ENCODE measurements at regions not wholly inside any gene's neighbourhood (a gene's known extent, or its start where the extent isn't known, plus 50 kb on each side); places are given as distances from the start of the nearest gene placed in this dataset.

- no peak overlapping the region for H3K4me3 ChIP-seq
- no peaks in the 10 kb centered on the region for H3K27me3 ChIP-seq
- Mint-ChIP-seq H3K27me3 (ENCODE audit: insufficient read depth, low read depth) (peaks cover 5% of the 10 kb centered on the region), H3K4me1 (peaks cover 10% of the 10 kb centered on the region), H3K4me3 (no peak overlapping the region), H3K9me3 (no peaks in the 10 kb centered on the region), H3K36me3 (no peaks in the 10 kb centered on the region), H3K27ac (no peak overlapping the region)
- H3K9me3 ChIP-seq (ENCODE audit: low read depth): no peaks in the 10 kb centered on the region
- H2AFZ ChIP-seq (replicated peaks): no peak overlapping the region
- no peaks in the 10 kb centered on the region for H4K20me1 ChIP-seq (ENCODE audit: low read depth)
- H3K36me3 ChIP-seq: no peaks in the 10 kb centered on the region
- DNase-seq (ENCODE audit: low spot score): no peak
- H3K4me1 ChIP-seq: no peaks in the 10 kb centered on the region
- no peak overlapping the region for H3K4me2 ChIP-seq
- H3K79me2 ChIP-seq (ENCODE audit: low read depth): no peaks in the 10 kb centered on the region
- H3K9ac ChIP-seq: no peak overlapping the region
- H3F3A ChIP-seq (ENCODE audit: low read depth): no peaks in the 10 kb centered on the region
- no peak for TF ChIP-seq CTCF (IDR thresholded peaks at IDR 0.05)
- TF ChIP-seq EZH2phosphoT487 (IDR thresholded peaks at IDR 0.05): no peak
- TF ChIP-seq EZH2 (IDR thresholded peaks at IDR 0.05): no peak
- no peak overlapping the region for H3K27ac ChIP-seq
Measured at GRCh38 chrX:151825925-151826485, 86.7 kb upstream of the MAGEA4 start.

GRCh38 chrX:151828439-151829080, 84.1 kb upstream of the MAGEA4 start:
- Mint-ChIP-seq H3K9me3 (no peaks in the 10 kb centered on the region), H3K4me3 (no peak overlapping the region), H3K36me3 (no peaks in the 10 kb centered on the region), H3K27ac (no peak overlapping the region), H3K27me3 (ENCODE audit: insufficient read depth, low read depth) (peaks cover 5% of the 10 kb centered on the region), H3K4me1 (peaks cover 10% of the 10 kb centered on the region)
- H4K20me1 ChIP-seq (ENCODE audit: low read depth): no peaks in the 10 kb centered on the region
- no peak for DNase-seq (ENCODE audit: low spot score)
- TF ChIP-seq EZH2 (IDR thresholded peaks at IDR 0.05) (no peak), CTCF (IDR thresholded peaks at IDR 0.05) (no peak), EZH2phosphoT487 (IDR thresholded peaks at IDR 0.05) (no peak)
- no peak overlapping the region for H3K4me3 ChIP-seq
- H3K27me3 ChIP-seq: no peaks in the 10 kb centered on the region
- no peaks in the 10 kb centered on the region for H3K36me3 ChIP-seq
- no peak overlapping the region for H3K27ac ChIP-seq
- no peaks in the 10 kb centered on the region for H3F3A ChIP-seq (ENCODE audit: low read depth)
- H3K9ac ChIP-seq: no peak overlapping the region
- no peaks in the 10 kb centered on the region for H3K79me2 ChIP-seq (ENCODE audit: low read depth)
- no peaks in the 10 kb centered on the region for H3K4me1 ChIP-seq
- H2AFZ ChIP-seq (replicated peaks): no peak overlapping the region
- H3K4me2 ChIP-seq: no peak overlapping the region
- H3K9me3 ChIP-seq (ENCODE audit: low read depth): no peaks in the 10 kb centered on the region

GRCh38 chrX:151830911-151831310, 81.8 kb upstream of the MAGEA4 start:
- Histone ChIP-seq H3K9ac (no peak overlapping the region), H3K9me3 (ENCODE audit: low read depth) (peaks cover 6% of the 10 kb centered on the region), H3K27me3 (no peaks in the 10 kb centered on the region), H3K4me3 (no peak overlapping the region), H4K20me1 (ENCODE audit: low read depth) (no peaks in the 10 kb centered on the region), H3F3A (ENCODE audit: low read depth) (no peaks in the 10 kb centered on the region), H3K4me2 (no peak overlapping the region), H3K36me3 (no peaks in the 10 kb centered on the region), H2AFZ (replicated peaks) (no peak overlapping the region), H3K4me1 (no peaks in the 10 kb centered on the region), H3K27ac (no peak overlapping the region), H3K79me2 (ENCODE audit: low read depth) (no peaks in the 10 kb centered on the region)
- Mint-ChIP-seq H3K9me3 (no peaks in the 10 kb centered on the region), H3K27me3 (ENCODE audit: insufficient read depth, low read depth) (peaks cover 5% of the 10 kb centered on the region), H3K4me3 (no peak overlapping the region), H3K27ac (no peak overlapping the region), H3K36me3 (no peaks in the 10 kb centered on the region), H3K4me1 (peaks cover 2% of the 10 kb centered on the region)
- DNase-seq (ENCODE audit: low spot score): no peak
- TF ChIP-seq CTCF (IDR thresholded peaks at IDR 0.05): no peak

Measured in neural progenitor cell (in vitro differentiated cells).